Liver (tissue), 8 donors: ENCODE measurements at regions not wholly inside any gene's neighbourhood (a gene's known extent, or its start where the extent isn't known, plus 50 kb on each side); places are given as distances from the start of the nearest gene placed in this dataset.

Source experiments
- DNase-seq: peaks from one replicate; pipeline ENCODE4 v3.0.0-alpha.2; 2017; ENCODE audit warnings: low spot score
- H3K27ac ChIP-seq, 2 donors: one replicate each; pipeline ENCODE4 v1.7.0; 2013; ENCODE audit warnings: inconsistent platforms in 2 of 2, low read length in 2 of 2, control low read depth in 1 of 2, low read depth in 1 of 2, mild to moderate bottlenecking in 1 of 2
- H3K27me3 ChIP-seq, 4 donors: one replicate each; pipeline versions ENCODE4 v1.6.1 to v1.7.0; 2013; ENCODE audit warnings: low read length in 3 of 4, inconsistent platforms in 1 of 4, mild to moderate bottlenecking in 1 of 4, moderate library complexity in 1 of 4; ENCODE audit not compliant: control insufficient read depth in 4 of 4, insufficient read depth in 4 of 4
- H3K36me3 ChIP-seq, 4 donors: one replicate each; pipeline versions ENCODE4 v1.6.1 to v1.7.0; 2013; ENCODE audit warnings: low read length in 3 of 4, mild to moderate bottlenecking in 3 of 4, low read depth in 1 of 4, moderate library complexity in 1 of 4; ENCODE audit not compliant: control insufficient read depth in 4 of 4, insufficient read depth in 3 of 4
- H3K4me1 ChIP-seq, 4 donors: one replicate each; pipeline versions ENCODE4 v1.6.1 to v1.7.0; 2013; ENCODE audit warnings: low read length in 3 of 4, mild to moderate bottlenecking in 3 of 4, moderate library complexity in 1 of 4; ENCODE audit not compliant: control insufficient read depth in 4 of 4, insufficient read depth in 4 of 4
- H3K4me3 ChIP-seq, 3 donors: one replicate each; pipeline versions ENCODE4 v1.6.1 to v1.7.0; 2013; ENCODE audit warnings: low read length in 3 of 3, control low read depth in 1 of 3, low read depth in 1 of 3, mild to moderate bottlenecking in 1 of 3
- H3K9ac ChIP-seq, 2 donors: one replicate each; pipeline ENCODE4 v1.7.0; 2013; ENCODE audit warnings: low read length in 2 of 2, mild to moderate bottlenecking in 2 of 2, moderate library complexity in 2 of 2, control low read depth in 1 of 2, low read depth in 1 of 2
- H3K9me3 ChIP-seq, 4 donors: one replicate each; pipeline versions ENCODE4 v1.6.1 to v1.7.0; 2013; ENCODE audit warnings: low read length in 3 of 4; ENCODE audit not compliant: control insufficient read depth in 4 of 4
- EGR1 ChIP-seq, 2 donors: IDR thresholded peaks; 2 replicates each; pipeline ENCODE4 v1.6.1; 2016 to 2018; ENCODE audit warnings: antibody characterized with exemption in 2 of 2, low read depth in 2 of 2
- FOXA1 ChIP-seq: IDR thresholded peaks from 2 replicates; pipeline ENCODE4 v1.6.1; 2016; ENCODE audit warnings: antibody characterized with exemption
- HNF4A ChIP-seq, 2 donors: conservative IDR thresholded peaks; 2 replicates each; pipeline ENCODE4 v1.6.1; 2016; ENCODE audit warnings: antibody characterized with exemption in 2 of 2, mild to moderate bottlenecking in 2 of 2
- HNF4G ChIP-seq: IDR thresholded peaks from 2 replicates; pipeline ENCODE4 v1.6.1; 2016; ENCODE audit warnings: antibody characterized with exemption
- NR2F2 ChIP-seq: IDR thresholded peaks from 2 replicates; pipeline ENCODE4 v1.6.1; 2016; ENCODE audit warnings: antibody characterized with exemption
- RAD21 ChIP-seq, 2 donors: IDR thresholded peaks; 2 replicates each; pipeline ENCODE4 v1.6.1; 2016; ENCODE audit warnings: antibody characterized with exemption in 2 of 2, mild to moderate bottlenecking in 2 of 2
- RXRA ChIP-seq, 2 donors: IDR thresholded peaks; 2 replicates each; pipeline ENCODE4 v1.6.1; 2017 to 2018; ENCODE audit warnings: antibody characterized with exemption in 2 of 2, mild to moderate bottlenecking in 1 of 2
- SP1 ChIP-seq: IDR thresholded peaks from 2 replicates; pipeline ENCODE4 v1.6.1; 2018; ENCODE audit warnings: antibody characterized with exemption, mild to moderate bottlenecking
- WGBS: extraction: QIAGEN DNeasy Blood & Tissue Kit; methylation state at CpG from one replicate; pipeline ENCODE4 v1.1.7; 2013; 5-methylcytosine and 5-hydroxymethylcytosine counted together
- TF ChIP-seq, protein P1 (sequence below): fragments of 150-350 bp; IDR thresholded peaks from 2 replicates; pipeline ENCODE4 v1.5.1; 2017; ENCODE audit warnings: improper control_type of control experiment, low read depth, low read length; ENCODE audit not compliant: missing input control
- TF ChIP-seq, protein P2 (sequence below): IDR thresholded peaks from 2 replicates; pipeline ENCODE4 v1.6.1; 2016; ENCODE audit warnings: antibody characterized with exemption
- TF ChIP-seq, protein P3 (sequence below): IDR thresholded peaks from 2 replicates; pipeline ENCODE4 v1.6.1; 2016; ENCODE audit warnings: antibody characterized with exemption, mild to moderate bottlenecking
- TF ChIP-seq, protein P4 (sequence below): IDR thresholded peaks from 2 replicates; pipeline ENCODE4 v1.6.1; 2016; ENCODE audit warnings: antibody characterized with exemption
- donor health status: healthy.
- donor health status: healthy.
- donor health status: healthy.
- donor health status: healthy.
- donor health status: healthy.

DNA sequence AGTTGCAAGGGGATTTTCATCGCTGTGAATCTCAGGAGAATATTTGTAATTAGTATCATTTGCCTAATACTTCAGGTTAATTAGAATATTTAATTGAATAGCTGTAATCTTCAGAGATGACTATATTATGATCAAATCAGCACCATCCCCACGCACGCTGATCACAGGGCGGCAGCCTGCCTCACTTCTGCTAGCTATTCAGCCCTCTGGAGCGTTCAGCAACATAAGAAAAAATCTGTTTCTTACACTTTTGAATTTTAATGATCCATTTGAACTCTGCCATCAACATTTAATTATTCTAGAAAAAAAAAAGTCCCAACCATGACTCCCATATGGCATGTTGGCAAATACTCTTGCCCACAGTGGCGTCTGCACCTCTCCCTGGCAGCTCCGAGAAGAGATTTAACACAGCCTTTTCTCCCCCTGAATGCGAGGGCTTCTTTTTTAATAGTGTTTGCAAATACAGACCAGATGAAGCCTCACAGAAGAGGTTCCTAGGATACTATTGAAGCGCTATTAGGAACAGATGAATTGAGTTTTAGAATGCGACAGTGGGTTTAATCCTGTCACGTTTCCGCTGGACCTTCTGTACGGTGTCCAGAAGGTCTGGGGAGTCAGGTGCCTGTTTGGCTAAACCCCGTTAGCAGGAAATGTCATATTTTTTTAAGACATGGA lies 731.9 kb upstream of the SALL3 start:
- Histone ChIP-seq H3K27me3 (peaks cover 0 to 2% (median 0%) of the 10 kb centered on the region in 4 donors), H3K9me3 (peaks cover 0 to 5% (median 0%) of the 10 kb centered on the region in 4 donors), H3K4me3 (no peak overlapping the region), H3K4me1 (no peaks in the 10 kb centered on the region), H3K9ac (no peak overlapping the region), H3K36me3 (no peaks in the 10 kb centered on the region), H3K27ac (no peak overlapping the region)
- 81% methylated on average over 14 of the region's 14 CpGs for WGBS
- TF ChIP-seq NR2F2, result no peak
- TF ChIP-seq RXRA (IDR thresholded peaks at IDR 0.05), result no peak
- TF ChIP-seq HNF4G, result no peak
- TF ChIP-seq SP1, result no peak
- no peak for TF ChIP-seq HNF4A (conservative IDR thresholded peaks at IDR 0.05)
- TF ChIP-seq, protein P1, sequence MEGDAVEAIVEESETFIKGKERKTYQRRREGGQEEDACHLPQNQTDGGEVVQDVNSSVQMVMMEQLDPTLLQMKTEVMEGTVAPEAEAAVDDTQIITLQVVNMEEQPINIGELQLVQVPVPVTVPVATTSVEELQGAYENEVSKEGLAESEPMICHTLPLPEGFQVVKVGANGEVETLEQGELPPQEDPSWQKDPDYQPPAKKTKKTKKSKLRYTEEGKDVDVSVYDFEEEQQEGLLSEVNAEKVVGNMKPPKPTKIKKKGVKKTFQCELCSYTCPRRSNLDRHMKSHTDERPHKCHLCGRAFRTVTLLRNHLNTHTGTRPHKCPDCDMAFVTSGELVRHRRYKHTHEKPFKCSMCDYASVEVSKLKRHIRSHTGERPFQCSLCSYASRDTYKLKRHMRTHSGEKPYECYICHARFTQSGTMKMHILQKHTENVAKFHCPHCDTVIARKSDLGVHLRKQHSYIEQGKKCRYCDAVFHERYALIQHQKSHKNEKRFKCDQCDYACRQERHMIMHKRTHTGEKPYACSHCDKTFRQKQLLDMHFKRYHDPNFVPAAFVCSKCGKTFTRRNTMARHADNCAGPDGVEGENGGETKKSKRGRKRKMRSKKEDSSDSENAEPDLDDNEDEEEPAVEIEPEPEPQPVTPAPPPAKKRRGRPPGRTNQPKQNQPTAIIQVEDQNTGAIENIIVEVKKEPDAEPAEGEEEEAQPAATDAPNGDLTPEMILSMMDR, result no peak
- TF ChIP-seq, protein P2, sequence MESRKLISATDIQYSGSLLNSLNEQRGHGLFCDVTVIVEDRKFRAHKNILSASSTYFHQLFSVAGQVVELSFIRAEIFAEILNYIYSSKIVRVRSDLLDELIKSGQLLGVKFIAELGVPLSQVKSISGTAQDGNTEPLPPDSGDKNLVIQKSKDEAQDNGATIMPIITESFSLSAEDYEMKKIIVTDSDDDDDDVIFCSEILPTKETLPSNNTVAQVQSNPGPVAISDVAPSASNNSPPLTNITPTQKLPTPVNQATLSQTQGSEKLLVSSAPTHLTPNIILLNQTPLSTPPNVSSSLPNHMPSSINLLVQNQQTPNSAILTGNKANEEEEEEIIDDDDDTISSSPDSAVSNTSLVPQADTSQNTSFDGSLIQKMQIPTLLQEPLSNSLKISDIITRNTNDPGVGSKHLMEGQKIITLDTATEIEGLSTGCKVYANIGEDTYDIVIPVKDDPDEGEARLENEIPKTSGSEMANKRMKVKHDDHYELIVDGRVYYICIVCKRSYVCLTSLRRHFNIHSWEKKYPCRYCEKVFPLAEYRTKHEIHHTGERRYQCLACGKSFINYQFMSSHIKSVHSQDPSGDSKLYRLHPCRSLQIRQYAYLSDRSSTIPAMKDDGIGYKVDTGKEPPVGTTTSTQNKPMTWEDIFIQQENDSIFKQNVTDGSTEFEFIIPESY, result no peak
- TF ChIP-seq EGR1 (IDR thresholded peaks at IDR 0.05; ENCODE audit: low read depth in 2 of 2), result no peak
- TF ChIP-seq RAD21 (IDR thresholded peaks at IDR 0.05), result no peak
- TF ChIP-seq, protein P3, sequence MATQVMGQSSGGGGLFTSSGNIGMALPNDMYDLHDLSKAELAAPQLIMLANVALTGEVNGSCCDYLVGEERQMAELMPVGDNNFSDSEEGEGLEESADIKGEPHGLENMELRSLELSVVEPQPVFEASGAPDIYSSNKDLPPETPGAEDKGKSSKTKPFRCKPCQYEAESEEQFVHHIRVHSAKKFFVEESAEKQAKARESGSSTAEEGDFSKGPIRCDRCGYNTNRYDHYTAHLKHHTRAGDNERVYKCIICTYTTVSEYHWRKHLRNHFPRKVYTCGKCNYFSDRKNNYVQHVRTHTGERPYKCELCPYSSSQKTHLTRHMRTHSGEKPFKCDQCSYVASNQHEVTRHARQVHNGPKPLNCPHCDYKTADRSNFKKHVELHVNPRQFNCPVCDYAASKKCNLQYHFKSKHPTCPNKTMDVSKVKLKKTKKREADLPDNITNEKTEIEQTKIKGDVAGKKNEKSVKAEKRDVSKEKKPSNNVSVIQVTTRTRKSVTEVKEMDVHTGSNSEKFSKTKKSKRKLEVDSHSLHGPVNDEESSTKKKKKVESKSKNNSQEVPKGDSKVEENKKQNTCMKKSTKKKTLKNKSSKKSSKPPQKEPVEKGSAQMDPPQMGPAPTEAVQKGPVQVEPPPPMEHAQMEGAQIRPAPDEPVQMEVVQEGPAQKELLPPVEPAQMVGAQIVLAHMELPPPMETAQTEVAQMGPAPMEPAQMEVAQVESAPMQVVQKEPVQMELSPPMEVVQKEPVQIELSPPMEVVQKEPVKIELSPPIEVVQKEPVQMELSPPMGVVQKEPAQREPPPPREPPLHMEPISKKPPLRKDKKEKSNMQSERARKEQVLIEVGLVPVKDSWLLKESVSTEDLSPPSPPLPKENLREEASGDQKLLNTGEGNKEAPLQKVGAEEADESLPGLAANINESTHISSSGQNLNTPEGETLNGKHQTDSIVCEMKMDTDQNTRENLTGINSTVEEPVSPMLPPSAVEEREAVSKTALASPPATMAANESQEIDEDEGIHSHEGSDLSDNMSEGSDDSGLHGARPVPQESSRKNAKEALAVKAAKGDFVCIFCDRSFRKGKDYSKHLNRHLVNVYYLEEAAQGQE, result no peak
- TF ChIP-seq, protein P4, sequence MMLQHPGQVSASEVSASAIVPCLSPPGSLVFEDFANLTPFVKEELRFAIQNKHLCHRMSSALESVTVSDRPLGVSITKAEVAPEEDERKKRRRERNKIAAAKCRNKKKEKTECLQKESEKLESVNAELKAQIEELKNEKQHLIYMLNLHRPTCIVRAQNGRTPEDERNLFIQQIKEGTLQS, result no peak
- no peak for TF ChIP-seq FOXA1
- DNase-seq, result no peak

DNA sequence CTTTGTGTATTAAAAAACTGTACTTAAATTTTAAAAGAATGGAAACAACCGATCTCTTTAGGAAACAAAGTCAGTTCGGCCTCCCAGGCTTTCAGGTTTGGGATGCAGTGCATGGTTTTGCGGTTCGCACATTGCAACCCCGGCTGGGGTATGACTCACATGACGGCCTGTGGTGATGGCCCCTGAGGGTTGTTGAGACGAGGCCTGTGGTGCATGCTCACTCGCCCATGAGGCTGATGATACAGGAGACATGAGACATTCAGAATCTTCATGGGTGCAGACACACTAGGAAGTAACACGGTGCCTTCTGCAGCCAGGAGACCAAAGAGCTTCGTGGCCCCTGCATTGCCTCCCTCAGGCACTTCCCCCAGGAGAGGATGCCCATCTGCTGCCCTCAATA lies 724.6 kb upstream of the SALL3 start:
- Histone ChIP-seq H3K4me3 (no peak overlapping the region), H3K9ac (no peak overlapping the region), H3K27me3 (peaks cover 0 to 3% (median 0%) of the 10 kb centered on the region in 4 donors), H3K27ac (no peak overlapping the region), H3K9me3 (peaks cover 0 to 2% (median 0%) of the 10 kb centered on the region in 4 donors), H3K36me3 (no peaks in the 10 kb centered on the region), H3K4me1 (no peaks in the 10 kb centered on the region)
- TF ChIP-seq, protein P3, result no peak
- TF ChIP-seq SP1, result no peak
- no peak for DNase-seq
- 83% methylated on average over 10 of the region's 10 CpGs for WGBS
